ENCODE measurements at regions not wholly inside any gene's neighbourhood (a gene's known extent, or its start where the extent isn't known, plus 50 kb on each side); places are given as distances from the start of the nearest gene placed in this dataset.
"Not testable (repeated sequence)": the region's sequence is repeated elsewhere in the genome, so short reads cannot be mapped to it uniquely, and the experiment has no call there.

- Mint-ChIP-seq H3K27me3 (no peaks in the 10 kb centered on the region), H3K9me3 (no peaks in the 10 kb centered on the region), H3K4me1 (peaks cover 38% of the 10 kb centered on the region), H3K36me3 (no peaks in the 10 kb centered on the region), H3K4me3 (no peak overlapping the region), H3K27ac (no peak overlapping the region)
- no peak for ATAC-seq
Observed at GRCh38 chr5:87191645-87192044, 76.0 kb upstream of the RASA1 start.

- Mint-ChIP-seq H3K36me3 (no peaks in the 10 kb centered on the region), H3K27me3 (no peaks in the 10 kb centered on the region), H3K27ac (peak overlapping the region; percentile 53), H3K9me3 (peaks cover 2% of the 10 kb centered on the region), H3K4me3 (no peak overlapping the region), H3K4me1 (peaks cover 32% of the 10 kb centered on the region)
- ATAC-seq = peak; percentile 58
Observed at GRCh38 chr5:87195104-87195591, 72.5 kb upstream of the RASA1 start.

- Mint-ChIP-seq H3K4me1 (peaks cover 27% of the 10 kb centered on the region), H3K27me3 (no peaks in the 10 kb centered on the region), H3K36me3 (no peaks in the 10 kb centered on the region), H3K4me3 (no peak overlapping the region), H3K27ac (peak overlapping the region; percentile 53), H3K9me3 (peaks cover 7% of the 10 kb centered on the region)
- ATAC-seq = no peak
Observed at GRCh38 chr5:87195616-87196015, 72.1 kb upstream of the RASA1 start.

GRCh38 chr5:87198010-87198409 lies 69.7 kb upstream of the RASA1 start:
- H3K27me3 Mint-ChIP-seq = no peaks in the 10 kb centered on the region
- H3K4me3 Mint-ChIP-seq = no peak overlapping the region
- no peaks in the 10 kb centered on the region for H3K36me3 Mint-ChIP-seq
- peaks cover 11% of the 10 kb centered on the region for H3K9me3 Mint-ChIP-seq
- ATAC-seq = no peak
- H3K4me1 Mint-ChIP-seq = peaks cover 15% of the 10 kb centered on the region
- H3K27ac Mint-ChIP-seq = no peak overlapping the region

GRCh38 chr5:87199246-87199645 lies 68.4 kb upstream of the RASA1 start:
- not testable (repeated sequence) for H3K27ac Mint-ChIP-seq, H3K36me3 Mint-ChIP-seq, H3K27me3 Mint-ChIP-seq, ATAC-seq, H3K4me3 Mint-ChIP-seq
- peaks cover 15% of the 10 kb centered on the region for H3K4me1 Mint-ChIP-seq
- peaks cover 14% of the 10 kb centered on the region for H3K9me3 Mint-ChIP-seq

DNA sequence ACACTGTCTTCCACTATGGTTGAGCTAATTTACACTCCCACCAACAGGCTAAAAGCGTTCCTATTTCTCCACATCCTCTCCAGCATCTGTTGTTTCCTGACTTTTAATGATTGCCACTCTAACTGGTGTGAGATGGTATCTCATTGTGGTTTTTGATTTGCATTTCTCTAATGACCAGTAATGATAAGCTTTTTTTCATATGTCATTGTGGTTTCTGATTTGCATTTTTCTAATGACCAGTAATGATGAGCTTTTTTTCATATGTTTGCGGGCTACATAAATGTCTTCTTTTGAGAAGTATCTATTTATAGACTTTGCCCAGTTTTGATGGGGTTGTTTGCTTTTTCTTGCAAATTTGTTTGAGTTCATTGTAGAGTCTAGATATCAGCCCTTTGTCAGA lies 68.0 kb upstream of the RASA1 start:
- not testable (repeated sequence) for H3K36me3 Mint-ChIP-seq, ATAC-seq, H3K27me3 Mint-ChIP-seq, H3K4me3 Mint-ChIP-seq, H3K27ac Mint-ChIP-seq
- Mint-ChIP-seq H3K9me3 (peaks cover 14% of the 10 kb centered on the region), H3K4me1 (peaks cover 12% of the 10 kb centered on the region)

GRCh38 chr5:87210076-87210475 lies 57.6 kb upstream of the RASA1 start:
- Mint-ChIP-seq H3K4me3 (no peak overlapping the region), H3K27me3 (no peaks in the 10 kb centered on the region), H3K27ac (no peak overlapping the region), H3K9me3 (peaks cover 5% of the 10 kb centered on the region), H3K4me1 (peaks cover 5% of the 10 kb centered on the region), H3K36me3 (no peaks in the 10 kb centered on the region)
- no peak for ATAC-seq

DNA sequence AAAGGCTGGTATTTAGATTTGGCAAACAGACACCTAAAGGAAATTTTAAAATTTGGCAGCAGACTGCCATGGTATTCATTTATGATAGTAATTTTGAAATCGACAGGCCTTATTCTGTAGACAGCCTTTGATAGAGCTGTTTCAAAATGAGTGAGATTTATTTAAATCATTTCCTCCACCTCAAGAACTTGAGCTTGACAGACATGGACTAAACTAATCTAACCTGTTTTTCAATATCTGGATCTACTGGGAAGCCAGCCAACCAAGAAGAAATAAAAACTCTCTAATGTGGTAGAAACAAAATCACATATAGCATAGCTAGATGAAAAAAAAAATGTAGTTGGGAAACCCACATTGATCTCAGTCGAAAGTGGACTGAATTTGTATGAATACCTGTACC lies 56.9 kb upstream of the RASA1 start:
- Mint-ChIP-seq H3K9me3 (peaks cover 5% of the 10 kb centered on the region), H3K27ac (no peak overlapping the region), H3K36me3 (no peaks in the 10 kb centered on the region), H3K4me3 (no peak overlapping the region), H3K27me3 (no peaks in the 10 kb centered on the region), H3K4me1 (peaks cover 8% of the 10 kb centered on the region)
- no peak for ATAC-seq

GRCh38 chr5:87211676-87212075 lies 56.0 kb upstream of the RASA1 start:
- Mint-ChIP-seq H3K4me1 (peaks cover 8% of the 10 kb centered on the region), H3K9me3 (peaks cover 5% of the 10 kb centered on the region), H3K27me3 (no peaks in the 10 kb centered on the region), H3K4me3 (no peak overlapping the region), H3K27ac (no peak overlapping the region), H3K36me3 (no peaks in the 10 kb centered on the region)
- ATAC-seq = no peak

DNA sequence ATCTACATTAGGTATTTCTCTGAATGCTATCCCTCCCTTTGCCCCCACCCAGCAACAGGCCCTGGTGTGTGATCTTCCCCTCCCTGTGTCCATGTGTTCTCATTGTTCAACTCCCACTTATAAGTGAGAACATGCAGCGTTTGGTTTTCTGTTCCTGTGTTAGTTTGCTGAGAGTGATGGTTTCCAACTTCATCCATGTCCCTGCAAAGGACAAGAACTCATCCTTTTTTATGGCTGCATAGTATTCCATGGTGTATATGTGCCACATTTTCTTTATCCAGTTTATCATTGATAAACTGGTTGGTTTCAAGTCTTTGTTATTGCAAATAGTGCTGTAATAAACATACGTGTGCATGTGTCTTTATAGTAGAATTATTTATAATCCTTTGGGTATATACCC lies 55.5 kb upstream of the RASA1 start:
- not testable (repeated sequence) for H3K27ac Mint-ChIP-seq, H3K36me3 Mint-ChIP-seq, H3K27me3 Mint-ChIP-seq, ATAC-seq, H3K4me1 Mint-ChIP-seq, H3K4me3 Mint-ChIP-seq, H3K9me3 Mint-ChIP-seq

DNA sequence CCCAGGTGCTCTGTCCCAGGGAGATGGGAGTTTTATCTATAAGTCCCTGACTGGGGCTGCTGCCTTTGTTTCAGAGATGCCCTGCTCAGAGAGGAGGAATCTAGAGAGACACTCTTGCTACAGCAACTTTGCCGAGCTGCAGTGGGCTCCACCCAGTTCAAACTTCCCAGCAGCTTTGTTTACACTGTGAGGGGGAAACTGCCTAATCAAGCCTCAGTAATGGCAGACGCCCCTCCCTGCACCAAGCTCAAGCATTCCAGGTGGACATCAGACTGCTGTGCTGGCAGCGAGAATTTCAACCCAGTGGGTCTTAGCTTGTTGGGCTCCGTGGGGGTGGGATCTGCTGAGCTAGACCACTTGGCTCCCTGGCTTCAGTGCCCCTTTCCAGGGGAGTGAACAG lies 50.2 kb upstream of the RASA1 start:
- H3K9me3 Mint-ChIP-seq, H3K27me3 Mint-ChIP-seq, H3K36me3 Mint-ChIP-seq, H3K4me1 Mint-ChIP-seq, H3K4me3 Mint-ChIP-seq, H3K27ac Mint-ChIP-seq, ATAC-seq: not testable (repeated sequence)
